CD14-positive monocyte (primary cell): ENCODE measurements at regions not wholly inside any gene's neighbourhood (a gene's known extent, or its start where the extent isn't known, plus 50 kb on each side); places are given as distances from the start of the nearest gene placed in this dataset.
"Not testable (repeated sequence)": the region's sequence is repeated elsewhere in the genome, so short reads cannot be mapped to it uniquely, and the experiment has no call there.

Experiments
- DNase-seq, 3 donors: peaks; one replicate each; pipeline ENCODE4 v3.0.0-alpha.2; 2011 to 2022
- H2AFZ ChIP-seq: 2 replicates; pipeline ENCODE4 v1.6.0; 2012; ENCODE audit warnings: mild to moderate bottlenecking, low read depth, low read length, inconsistent platforms; ENCODE audit not compliant: insufficient read depth, poor library complexity, severe bottlenecking
- H3K27ac ChIP-seq, 2 donors: 1 replicate in 1 of 2; 2 replicates in 1 of 2; pipeline ENCODE4 v1.5.1; 2012 to 2013; ENCODE audit warnings: low read length in 2 of 2, control low read depth in 1 of 2, inconsistent platforms in 1 of 2, low read depth in 1 of 2, mild to moderate bottlenecking in 1 of 2
- H3K27me3 ChIP-seq, 2 donors: one replicate each; pipeline versions ENCODE4 v1.6.0 to v1.6.1; 2011 to 2013; ENCODE audit warnings: low read length in 2 of 2; ENCODE audit not compliant: control insufficient read depth in 2 of 2, insufficient read depth in 2 of 2
- H3K36me3 ChIP-seq, 2 donors: replicated peaks in 1 of 2; 1 replicate in 1 of 2; 2 replicates in 1 of 2; pipeline versions ENCODE4 v1.5.1 to v1.6.1; 2012 to 2013; ENCODE audit warnings: low read length in 2 of 2, control low read depth in 1 of 2, inconsistent platforms in 1 of 2, mild to moderate bottlenecking in 1 of 2; ENCODE audit not compliant: insufficient read depth in 2 of 2, control insufficient read depth in 1 of 2
- H3K4me1 ChIP-seq, 2 donors: 1 replicate in 1 of 2; 2 replicates in 1 of 2; pipeline versions ENCODE4 v1.5.1 to v1.6.1; 2012 to 2013; ENCODE audit warnings: low read length in 2 of 2, control low read depth in 1 of 2, inconsistent platforms in 1 of 2, mild to moderate bottlenecking in 1 of 2, moderate library complexity in 1 of 2; ENCODE audit not compliant: insufficient read depth in 2 of 2, control insufficient read depth in 1 of 2
- H3K4me2 ChIP-seq: replicated peaks from 2 replicates; pipeline ENCODE3; 2012; ENCODE audit warnings: low read length, moderate library complexity, mild to moderate bottlenecking; ENCODE audit not compliant: poor library complexity, severe bottlenecking; ENCODE audit errors: extremely low read depth
- H3K4me3 ChIP-seq, 3 experiments: fragments of 200-600 bp in 1 of 3; sonication (generic) in 1 of 3; replicated peaks in 1 of 3; 1 replicate in 2 of 3; 2 replicates in 1 of 3; pipeline ENCODE4 v1.5.1; 2011 to 2013; ENCODE audit warnings: low read length in 3 of 3, mild to moderate bottlenecking in 3 of 3, control low read depth in 2 of 3, low read depth in 2 of 3, inconsistent platforms in 1 of 3, moderate library complexity in 1 of 3
- H3K79me2 ChIP-seq: 2 replicates; pipeline ENCODE4 v1.6.0; 2012; ENCODE audit warnings: mild to moderate bottlenecking, control low read depth, inconsistent platforms, low read length, moderate library complexity; ENCODE audit not compliant: insufficient read depth
- H3K9ac ChIP-seq: 2 replicates; pipeline ENCODE4 v1.6.0; 2017; ENCODE audit warnings: low read length, mild to moderate bottlenecking; ENCODE audit not compliant: insufficient read depth, poor library complexity, severe bottlenecking
- H3K9me3 ChIP-seq, 2 donors: replicated peaks in 1 of 2; 1 replicate in 1 of 2; 2 replicates in 1 of 2; pipeline versions ENCODE4 v1.5.1 to v1.6.1; 2012 to 2013; ENCODE audit warnings: low read length in 2 of 2, control low read depth in 1 of 2; ENCODE audit not compliant: control insufficient read depth in 1 of 2, insufficient read depth in 1 of 2
- H4K20me1 ChIP-seq: 2 replicates; pipeline ENCODE4 v1.6.0; 2012; ENCODE audit warnings: mild to moderate bottlenecking, low read length, control low read depth, moderate library complexity; ENCODE audit not compliant: insufficient read depth
- H3K27ac Mint-ChIP-seq, 7 donors: one replicate each; pipeline ENCODE4 v1.8.0; 2020; ENCODE audit warnings: mild to moderate bottlenecking in 7 of 7, mixed read lengths in 7 of 7, moderate library complexity in 6 of 7, inconsistent platforms in 2 of 7
- H3K27me3 Mint-ChIP-seq, 3 donors: one replicate each; pipeline ENCODE4 v1.8.0; 2021 to 2022; ENCODE audit warnings: low read depth in 3 of 3, mild to moderate bottlenecking in 3 of 3, mixed read lengths in 3 of 3, moderate library complexity in 3 of 3, inconsistent platforms in 1 of 3
- H3K36me3 Mint-ChIP-seq, 2 donors: one replicate each; pipeline ENCODE4 v1.8.0; 2020; ENCODE audit warnings: mixed read lengths in 2 of 2, inconsistent platforms in 1 of 2, mild to moderate bottlenecking in 1 of 2
- H3K4me1 Mint-ChIP-seq: one replicate; pipeline ENCODE4 v1.8.0; 2020; ENCODE audit warnings: mild to moderate bottlenecking, mixed read lengths
- H3K4me3 Mint-ChIP-seq, 2 donors: one replicate each; pipeline ENCODE4 v1.8.0; 2020; ENCODE audit warnings: mild to moderate bottlenecking in 2 of 2, mixed read lengths in 2 of 2, moderate library complexity in 1 of 2
- H3K9me3 Mint-ChIP-seq, 7 donors: one replicate each; pipeline ENCODE4 v1.8.0; 2020 to 2022; ENCODE audit warnings: mixed read lengths in 7 of 7, mild to moderate bottlenecking in 6 of 7, moderate library complexity in 6 of 7, inconsistent platforms in 2 of 7
- WGBS: methylation state at CpG from one replicate; pipeline ENCODE4 v1.1.5; 2013; ENCODE audit warnings: missing lambda C conversion rate; ENCODE audit not compliant: insufficient coverage; 5-methylcytosine and 5-hydroxymethylcytosine counted together
- intact Hi-C, 2 donors: fragments of 100-400 bp; cut with micrococcal nuclease; formaldehyde crosslinking; loops; one replicate each; pipeline versions ENCODE4 v1.15.0 to v1.15.1; 2023
- TF ChIP-seq, protein P1 (sequence below): fragments of 200-600 bp; IDR thresholded peaks from one replicate; pipeline ENCODE4 v1.8.0; 2022; ENCODE audit warnings: antibody characterized with exemption, mild to moderate bottlenecking

DNA sequence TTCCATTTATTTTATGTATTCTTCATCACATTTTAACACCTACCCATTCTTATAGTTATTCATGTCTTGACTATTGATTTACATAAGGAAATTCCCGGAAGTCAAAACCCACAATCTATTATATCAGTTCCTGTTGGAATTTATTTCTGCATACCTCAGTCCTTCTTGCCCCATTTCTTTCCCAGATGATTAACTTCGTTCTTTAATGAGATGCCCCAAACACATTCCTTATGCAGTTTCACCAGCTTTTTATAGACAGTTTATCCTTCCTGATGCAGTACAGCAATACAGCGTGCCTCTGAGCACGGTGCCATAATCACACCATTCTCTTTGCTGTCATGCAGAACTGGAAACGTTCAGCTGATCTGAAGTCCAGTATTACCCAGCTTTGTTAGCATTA is 175.8 kb upstream of the NANOGP8 start:
- Histone ChIP-seq H3K79me2 (no peaks in the 10 kb centered on the region), H3K4me3 (no peak overlapping the region), H3K9ac (no peak overlapping the region), H3K27ac (no peak overlapping the region), H3K27me3 (no peaks in the 10 kb centered on the region), H2AFZ (no peak overlapping the region), H3K4me1 (no peaks in the 10 kb centered on the region), H3K9me3 (no peaks in the 10 kb centered on the region), H4K20me1 (no peaks in the 10 kb centered on the region), H3K4me2 (no peak overlapping the region), H3K36me3 (no peaks in the 10 kb centered on the region)
- no peak for DNase-seq
- TF ChIP-seq, protein P1, sequence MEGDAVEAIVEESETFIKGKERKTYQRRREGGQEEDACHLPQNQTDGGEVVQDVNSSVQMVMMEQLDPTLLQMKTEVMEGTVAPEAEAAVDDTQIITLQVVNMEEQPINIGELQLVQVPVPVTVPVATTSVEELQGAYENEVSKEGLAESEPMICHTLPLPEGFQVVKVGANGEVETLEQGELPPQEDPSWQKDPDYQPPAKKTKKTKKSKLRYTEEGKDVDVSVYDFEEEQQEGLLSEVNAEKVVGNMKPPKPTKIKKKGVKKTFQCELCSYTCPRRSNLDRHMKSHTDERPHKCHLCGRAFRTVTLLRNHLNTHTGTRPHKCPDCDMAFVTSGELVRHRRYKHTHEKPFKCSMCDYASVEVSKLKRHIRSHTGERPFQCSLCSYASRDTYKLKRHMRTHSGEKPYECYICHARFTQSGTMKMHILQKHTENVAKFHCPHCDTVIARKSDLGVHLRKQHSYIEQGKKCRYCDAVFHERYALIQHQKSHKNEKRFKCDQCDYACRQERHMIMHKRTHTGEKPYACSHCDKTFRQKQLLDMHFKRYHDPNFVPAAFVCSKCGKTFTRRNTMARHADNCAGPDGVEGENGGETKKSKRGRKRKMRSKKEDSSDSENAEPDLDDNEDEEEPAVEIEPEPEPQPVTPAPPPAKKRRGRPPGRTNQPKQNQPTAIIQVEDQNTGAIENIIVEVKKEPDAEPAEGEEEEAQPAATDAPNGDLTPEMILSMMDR: no peak
- H3K9me3 Mint-ChIP-seq: peaks cover 0 to 3% (median 2%) of the 10 kb centered on the region in 7 donors
- H3K27me3 Mint-ChIP-seq: no peaks in the 10 kb centered on the region
- H3K27ac Mint-ChIP-seq: no peak overlapping the region
- no peaks in the 10 kb centered on the region for H3K36me3 Mint-ChIP-seq
- intact Hi-C loops: no loop called here
- no peak overlapping the region for H3K4me3 Mint-ChIP-seq
- WGBS: 100% methylated on average over 2 of the region's 5 CpGs
- no peaks in the 10 kb centered on the region for H3K4me1 Mint-ChIP-seq

DNA sequence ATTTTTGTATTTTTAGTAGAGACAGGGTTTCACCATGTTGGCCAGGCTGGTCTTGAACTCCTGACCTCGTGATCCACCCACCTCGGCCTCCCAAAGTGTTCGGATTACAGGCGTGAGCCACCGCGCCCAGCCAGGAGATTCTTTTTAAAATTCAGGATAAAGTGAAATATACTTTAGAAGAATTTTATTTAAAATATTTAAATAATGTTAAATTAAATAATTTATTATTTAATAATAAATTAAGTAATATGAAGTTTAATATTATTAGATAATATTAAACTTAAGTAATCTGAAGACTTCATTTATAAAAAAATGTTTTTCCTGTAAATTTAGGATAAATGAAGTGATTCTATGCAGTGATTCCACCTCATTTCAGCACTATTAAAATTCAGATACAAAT is 175.2 kb upstream of the NANOGP8 start:
- intact Hi-C loops, H3K4me1 ChIP-seq, H3K27me3 Mint-ChIP-seq, H3K27ac Mint-ChIP-seq, H3K4me3 Mint-ChIP-seq, H3K9ac ChIP-seq, H2AFZ ChIP-seq, H3K79me2 ChIP-seq, H3K9me3 Mint-ChIP-seq, H3K4me3 ChIP-seq, H3K27ac ChIP-seq, H3K9me3 ChIP-seq, H4K20me1 ChIP-seq, H3K27me3 ChIP-seq, DNase-seq, H3K4me1 Mint-ChIP-seq, H3K36me3 Mint-ChIP-seq, H3K36me3 ChIP-seq, H3K4me2 ChIP-seq: not testable (repeated sequence)
- WGBS: no CpG with 5 or more reads among the region's 6 CpGs
